Astrocyte of the cerebellum (primary cell): ENCODE measurements at regions not wholly inside any gene's neighbourhood (a gene's known extent, or its start where the extent isn't known, plus 50 kb on each side); places are given as distances from the start of the nearest gene placed in this dataset.

ENCODE experiments used
- DNase-seq: peaks from one replicate; pipeline ENCODE4 v3.0.0-alpha.2; 2011; ENCODE audit warnings: low read depth
- H3K4me3 ChIP-seq: 2 replicates; pipeline ENCODE4 v1.5.1; 2011; ENCODE audit warnings: mild to moderate bottlenecking, low read depth, low read length, moderate library complexity
- CTCF ChIP-seq: IDR thresholded peaks from 2 replicates; pipeline ENCODE4 v1.5.1; 2012; ENCODE audit warnings: low read length, low read depth, moderate library complexity, mild to moderate bottlenecking; ENCODE audit errors: missing control alignments
- in situ Hi-C: cut with HindIII; loops from 2 replicates; pipeline ENCODE4 v1.10.0; 2017; ENCODE audit warnings: low sequenced_read_pairs

GRCh38 chr5:101877451-101877850 lies 418.6 kb downstream of the SLCO4C1 start:
- H3K4me3 ChIP-seq, result no peak overlapping the region
- in situ Hi-C loops, result no loop called here
- no peak for DNase-seq
- TF ChIP-seq CTCF, result no peak

DNA sequence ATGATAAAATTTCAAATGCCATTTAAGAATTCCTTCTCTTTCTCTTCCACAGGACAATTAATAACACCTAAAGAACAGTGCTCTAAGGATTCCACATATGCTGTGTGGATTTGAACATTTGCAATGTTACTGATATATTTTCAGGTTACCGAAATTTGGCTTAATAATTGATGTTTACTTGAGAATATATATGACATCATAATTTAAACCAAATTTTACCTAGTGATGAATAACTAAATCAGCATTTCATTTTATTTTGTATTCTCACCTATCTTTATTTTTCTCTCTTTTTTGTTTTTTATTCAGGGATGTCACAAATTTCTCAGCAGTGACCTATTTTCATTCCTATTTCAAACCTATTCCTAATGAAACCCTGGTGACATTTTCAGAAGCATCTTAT lies 429.6 kb downstream of the SLCO4C1 start:
- in situ Hi-C loops, result no loop called here
- TF ChIP-seq CTCF, result no peak
- no peak for DNase-seq
- H3K4me3 ChIP-seq, result no peak overlapping the region

GRCh38 chr5:101860563-101860962 lies 435.5 kb downstream of the SLCO4C1 start:
- no peak for TF ChIP-seq CTCF
- H3K4me3 ChIP-seq, result no peak overlapping the region
- DNase-seq, result no peak
- in situ Hi-C loops, result no loop called here

DNA sequence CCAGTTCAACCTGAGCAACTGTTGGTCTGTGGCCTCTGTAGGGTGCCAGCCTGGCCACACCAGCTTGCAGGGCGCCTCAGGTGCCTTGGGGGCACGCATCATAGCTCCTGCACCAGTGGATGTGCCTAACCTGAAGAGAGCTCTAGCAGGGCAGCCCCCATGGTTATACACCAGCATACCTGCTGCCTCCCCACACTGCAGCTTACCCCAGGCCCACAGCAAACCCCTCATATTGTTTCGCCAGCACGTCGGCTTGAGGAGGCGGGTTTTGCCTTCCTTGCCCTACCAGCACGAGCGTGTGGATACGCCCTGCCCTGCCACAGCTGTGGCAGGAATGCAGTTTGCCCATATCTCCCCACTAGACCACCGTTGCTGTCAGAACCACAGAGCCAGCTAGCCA lies 435.9 kb downstream of the SLCO4C1 start:
- no peak overlapping the region for H3K4me3 ChIP-seq
- no peak for DNase-seq
- no peak for TF ChIP-seq CTCF
- in situ Hi-C loops, result no loop called here

DNA sequence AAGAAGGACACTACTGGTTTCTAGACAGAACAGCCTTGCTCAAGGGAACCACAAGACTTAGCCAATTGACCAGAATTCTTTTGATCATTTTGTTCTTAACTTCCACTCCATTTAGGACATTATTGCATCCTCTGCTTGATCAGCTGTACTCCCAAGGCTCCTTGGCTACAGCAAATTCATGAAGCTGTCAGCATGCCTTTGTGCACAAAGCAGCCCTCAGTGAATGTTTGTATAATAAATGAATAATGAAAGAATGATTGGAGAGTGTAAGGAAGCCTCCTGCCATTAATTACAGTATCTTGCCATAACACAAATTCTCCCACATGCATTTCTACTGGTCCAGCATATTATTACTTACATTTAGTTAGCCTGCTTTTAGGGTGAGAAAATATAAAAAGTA lies 449.6 kb downstream of the SLCO4C1 start:
- DNase-seq, result no peak
- in situ Hi-C loops, result no loop called here
- TF ChIP-seq CTCF, result no peak
- no peak overlapping the region for H3K4me3 ChIP-seq

GRCh38 chr5:101843055-101843454 lies 453.0 kb downstream of the SLCO4C1 start:
- in situ Hi-C loops, result no loop called here
- no peak for DNase-seq
- no peak for TF ChIP-seq CTCF
- no peak overlapping the region for H3K4me3 ChIP-seq

GRCh38 chr5:101838435-101838834 lies 457.6 kb downstream of the SLCO4C1 start:
- peak; percentile 53 for DNase-seq
- H3K4me3 ChIP-seq, result no peak overlapping the region
- TF ChIP-seq CTCF, result no peak
- in situ Hi-C loops, result no loop called here
